ENCODE measurements at regions not wholly inside any gene's neighbourhood (a gene's known extent, or its start where the extent isn't known, plus 50 kb on each side); places are given as distances from the start of the nearest gene placed in this dataset.

DNA sequence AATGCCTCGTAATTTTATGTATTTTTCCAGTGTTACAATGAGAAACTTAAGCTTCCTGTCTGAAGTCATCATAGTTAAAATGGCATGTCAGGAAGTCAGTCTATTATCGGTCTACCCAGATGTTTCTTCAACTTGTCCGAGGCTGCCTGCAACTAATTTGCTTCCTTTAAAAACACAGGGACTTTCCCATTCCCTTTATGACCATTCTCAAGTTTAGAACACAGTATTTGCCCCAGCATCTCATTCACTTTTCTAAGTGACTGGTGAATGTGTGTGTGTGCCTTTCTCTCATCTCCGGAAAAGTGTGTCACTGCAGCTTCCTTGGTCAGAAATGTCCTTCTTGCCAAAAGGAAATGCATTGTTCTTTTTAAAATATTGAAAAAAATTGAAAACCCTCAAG is 466.6 kb downstream of the RAP2B start (continued):
- TF ChIP-seq, protein P1, sequence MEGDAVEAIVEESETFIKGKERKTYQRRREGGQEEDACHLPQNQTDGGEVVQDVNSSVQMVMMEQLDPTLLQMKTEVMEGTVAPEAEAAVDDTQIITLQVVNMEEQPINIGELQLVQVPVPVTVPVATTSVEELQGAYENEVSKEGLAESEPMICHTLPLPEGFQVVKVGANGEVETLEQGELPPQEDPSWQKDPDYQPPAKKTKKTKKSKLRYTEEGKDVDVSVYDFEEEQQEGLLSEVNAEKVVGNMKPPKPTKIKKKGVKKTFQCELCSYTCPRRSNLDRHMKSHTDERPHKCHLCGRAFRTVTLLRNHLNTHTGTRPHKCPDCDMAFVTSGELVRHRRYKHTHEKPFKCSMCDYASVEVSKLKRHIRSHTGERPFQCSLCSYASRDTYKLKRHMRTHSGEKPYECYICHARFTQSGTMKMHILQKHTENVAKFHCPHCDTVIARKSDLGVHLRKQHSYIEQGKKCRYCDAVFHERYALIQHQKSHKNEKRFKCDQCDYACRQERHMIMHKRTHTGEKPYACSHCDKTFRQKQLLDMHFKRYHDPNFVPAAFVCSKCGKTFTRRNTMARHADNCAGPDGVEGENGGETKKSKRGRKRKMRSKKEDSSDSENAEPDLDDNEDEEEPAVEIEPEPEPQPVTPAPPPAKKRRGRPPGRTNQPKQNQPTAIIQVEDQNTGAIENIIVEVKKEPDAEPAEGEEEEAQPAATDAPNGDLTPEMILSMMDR (IDR thresholded peaks at IDR 0.05 in 2 of 3, conservative IDR thresholded peaks at IDR 0.05 in 1 of 3; ENCODE audit: control insufficient read depth in 2 of 3, extremely low read depth in 1 of 3, insufficient read depth in 1 of 3, low read depth in 3 of 3, low read length in 3 of 3), result no peak
- no peak for TF ChIP-seq KAT2A (conservative IDR thresholded peaks at IDR 0.05; ENCODE audit: control insufficient read depth, low read depth, low read length)
- TF ChIP-seq PRDM15 (CRISPR knock-in tag; IDR thresholded peaks at IDR 0.05), result no peak
- TF ChIP-seq ZNF24 (IDR thresholded peaks at IDR 0.05), result no peak
- no peak for TF ChIP-seq RAD21 (IDR thresholded peaks at IDR 0.05; ENCODE audit: insufficient read depth, low read depth, low read length)
- no peak for TF ChIP-seq BCL11A (IDR thresholded peaks at IDR 0.05; ENCODE audit: low read depth, low read length)
- no peak for TF ChIP-seq ZNF274 (IDR thresholded peaks at IDR 0.05; ENCODE audit: insufficient read depth, insufficient read length)
- TF ChIP-seq JUND (IDR thresholded peaks at IDR 0.05; ENCODE audit: low read depth, low read length), result no peak
- TF ChIP-seq NR2C2 (IDR thresholded peaks at IDR 0.05; ENCODE audit: borderline replicate concordance, control insufficient read depth, insufficient read length, low read depth), result no peak

Data from GM12878 (cell line).